Erythroblast (primary cell): ENCODE measurements at regions not wholly inside any gene's neighbourhood (a gene's known extent, or its start where the extent isn't known, plus 50 kb on each side); places are given as distances from the start of the nearest gene placed in this dataset.
A peak's percentile ranks its signal among the peaks of the same experiment; 100 is the strongest.

Experiments used
- DNase-seq, 2 experiments: peaks; one replicate each; lab custom pipeline; 2025; lab: John Stamatoyannopoulos, UW
- GATA1 ChIP-seq: IDR thresholded peaks from 2 replicates; pipeline ENCODE4 v1.6.1; 2011; ENCODE audit warnings: low read depth, mild to moderate bottlenecking, control low read depth, low read length, moderate library complexity
- POLR2A ChIP-seq: IDR thresholded peaks from 2 replicates; pipeline ENCODE4 v1.6.1; 2011; ENCODE audit warnings: mild to moderate bottlenecking, low read length

GRCh38 chr11:43579171-43579918 lies 101.2 kb upstream of the HSD17B12 start:
- TF ChIP-seq GATA1 (no peak), POLR2A (no peak)
- DNase-seq: peak; percentile 55 to 62

DNA sequence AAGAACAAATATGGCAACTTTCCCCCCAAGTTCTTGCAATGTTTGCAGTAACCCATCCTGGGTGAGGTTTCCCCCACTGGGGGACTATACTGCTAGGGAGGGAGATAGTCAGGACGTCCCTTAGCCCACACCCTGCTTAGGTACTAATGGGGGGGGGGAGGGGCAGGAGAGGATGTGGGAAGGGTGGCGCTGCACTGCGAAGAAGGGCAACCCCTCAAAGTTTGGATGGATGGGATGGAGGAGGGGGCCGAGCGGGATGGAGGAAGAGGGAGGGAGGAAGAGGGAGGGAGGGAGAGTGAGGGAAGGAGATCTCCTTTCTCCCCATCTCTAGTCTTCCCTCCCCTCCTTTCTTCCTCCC lies 100.6 kb upstream of the HSD17B12 start:
- no peak for TF ChIP-seq POLR2A
- TF ChIP-seq GATA1: no peak
- no peak for DNase-seq

GRCh38 chr11:43580735-43581369 lies 99.7 kb upstream of the HSD17B12 start:
- TF ChIP-seq POLR2A: no peak
- no peak for TF ChIP-seq GATA1
- DNase-seq: peak in 1 of 2 experiments; percentile 18

- no peak for TF ChIP-seq POLR2A
- TF ChIP-seq GATA1: no peak
- DNase-seq: no peak
These were observed 99.0 kb upstream of the HSD17B12 start for GRCh38 chr11:43581370-43582023.

DNA sequence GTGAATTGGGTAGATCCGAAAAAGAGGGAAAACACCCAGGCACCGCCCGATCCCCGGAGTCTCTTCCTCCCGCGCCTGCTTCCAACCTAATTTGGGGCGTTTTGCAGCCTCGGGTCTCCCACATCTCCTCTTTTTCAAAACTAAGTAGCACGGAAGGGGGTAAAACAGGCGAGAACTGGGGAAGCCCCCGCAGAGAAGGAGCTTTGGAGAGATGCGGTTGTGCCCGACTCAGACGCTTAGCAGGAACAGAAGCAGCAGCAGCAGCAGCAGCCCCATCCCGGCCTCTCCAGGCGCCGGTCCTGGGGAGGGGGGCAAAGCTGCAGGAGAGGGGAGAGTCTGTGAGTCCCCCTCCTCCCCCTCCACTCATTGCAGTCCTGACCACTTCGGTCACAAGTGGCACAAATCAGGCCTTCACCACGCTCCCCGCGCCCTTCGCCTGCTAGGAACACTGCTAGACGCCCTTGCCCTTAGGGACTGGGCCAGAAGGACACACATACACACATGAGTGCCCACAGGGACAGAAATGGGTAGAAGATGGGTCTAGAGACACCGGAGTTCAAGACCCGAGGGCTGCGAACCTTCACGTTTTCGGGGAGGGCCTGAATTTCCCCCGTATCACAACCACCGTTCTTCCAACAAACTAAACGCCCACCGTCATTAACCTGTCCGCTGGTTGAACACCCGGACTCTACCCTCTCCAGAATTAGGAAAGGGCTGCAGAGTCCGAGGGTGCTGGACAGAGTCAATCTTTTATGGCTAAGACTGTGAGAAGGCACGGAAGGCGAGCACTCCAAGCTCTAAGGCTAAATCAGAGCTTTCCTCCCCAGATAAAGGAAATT lies 98.3 kb upstream of the HSD17B12 start:
- TF ChIP-seq POLR2A: no peak
- no peak for DNase-seq

- no peak for DNase-seq
- no peak for TF ChIP-seq GATA1
- no peak for TF ChIP-seq POLR2A
These were observed 97.6 kb upstream of the HSD17B12 start for GRCh38 chr11:43582863-43583462.

DNA sequence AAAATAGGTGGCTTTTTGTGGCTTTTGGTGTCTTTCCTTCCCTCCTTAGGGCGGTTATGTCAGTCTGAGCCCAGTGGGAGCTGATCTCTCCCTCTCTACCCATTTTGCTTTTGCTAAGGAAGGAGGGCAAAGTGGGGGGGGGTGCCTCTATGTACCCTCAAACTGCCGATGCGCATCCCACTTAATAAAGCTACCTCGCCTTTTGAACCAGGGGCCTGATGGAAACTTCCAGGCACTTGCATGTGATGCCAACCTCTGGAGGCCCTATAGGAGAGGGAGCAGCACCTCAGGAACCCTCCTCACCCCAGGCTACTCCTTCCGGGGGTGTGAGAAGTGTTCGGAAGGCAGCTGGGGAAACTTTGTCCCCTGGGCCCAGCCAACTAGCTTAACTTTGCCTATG lies 97.0 kb upstream of the HSD17B12 start:
- no peak for DNase-seq

GRCh38 chr11:43585877-43586608 lies 94.5 kb upstream of the HSD17B12 start:
- TF ChIP-seq GATA1 (no peak), POLR2A (no peak)
- DNase-seq: no peak

More for the DNA sequence above, 97.0 kb upstream of the HSD17B12 start:
- TF ChIP-seq GATA1 (no peak), POLR2A (no peak)

GRCh38 chr11:43589601-43590250 lies 90.8 kb upstream of the HSD17B12 start:
- no peak for DNase-seq
- TF ChIP-seq POLR2A (no peak), GATA1 (no peak)

DNA sequence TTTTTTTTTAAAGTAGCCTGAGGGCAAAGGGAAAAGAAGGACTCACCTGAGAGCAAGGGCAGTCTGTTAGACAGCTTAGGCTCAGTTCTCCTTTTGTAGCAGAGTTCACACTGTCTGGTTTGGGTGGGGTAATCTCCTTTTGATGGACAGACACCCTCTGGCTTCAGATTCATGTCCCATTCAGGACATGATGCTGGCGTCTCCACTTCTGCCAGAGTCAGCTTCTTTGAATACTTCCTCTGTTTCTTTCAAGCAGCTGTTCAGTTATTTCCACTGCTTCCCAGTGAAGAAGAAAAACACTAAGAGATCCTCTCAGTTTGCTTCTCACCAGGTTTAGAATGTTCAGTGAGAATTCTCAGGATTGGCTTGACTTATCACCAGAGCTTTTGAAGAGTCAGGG lies 79.0 kb upstream of the HSD17B12 start:
- no peak for DNase-seq
- TF ChIP-seq POLR2A: no peak
- TF ChIP-seq GATA1: no peak

- TF ChIP-seq POLR2A: no peak
- no peak for TF ChIP-seq GATA1
- no peak for DNase-seq
These were observed 77.9 kb upstream of the HSD17B12 start for GRCh38 chr11:43602670-43603069.

DNA sequence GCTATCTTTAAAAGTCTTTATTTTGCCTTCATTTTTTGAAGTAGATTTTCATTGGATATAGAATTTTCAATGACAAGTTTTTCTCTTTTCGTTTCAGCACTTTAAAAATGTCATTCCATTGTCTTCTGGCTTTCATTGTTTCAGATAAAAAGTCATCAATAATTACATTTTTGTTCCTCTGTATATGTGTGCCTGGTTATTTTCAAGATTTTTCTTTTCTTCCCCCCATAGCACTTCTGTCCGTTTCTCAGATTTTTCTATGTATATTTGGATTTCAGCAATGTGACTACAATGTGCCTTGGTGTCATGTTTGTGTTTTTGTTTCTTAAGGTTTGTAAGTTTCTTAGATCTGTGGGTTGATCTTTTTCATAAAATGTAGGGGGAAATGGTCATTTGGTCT lies 66.3 kb upstream of the HSD17B12 start:
- DNase-seq: no peak
- no peak for TF ChIP-seq POLR2A
